Stimulated activated CD4-positive, alpha-beta T cell treated with anti-CD3 and anti-CD28 coated beads, Interleukin-4, amount 100 ng/mL, for 4 hours (primary cell): ENCODE measurements at regions not wholly inside any gene's neighbourhood (a gene's known extent, or its start where the extent isn't known, plus 50 kb on each side); places are given as distances from the start of the nearest gene placed in this dataset.
"Not testable (repeated sequence)": the region's sequence is repeated elsewhere in the genome, so short reads cannot be mapped to it uniquely, and the experiment has no call there.

ENCODE experiments used
- DNase-seq, 2 experiments: peaks; one replicate each; pipeline ENCODE4 v3.0.0-alpha.2; 2020

GRCh38 chr5:103904651-103905050 lies 342.1 kb upstream of the NUDT12 start:
- no peak for DNase-seq

GRCh38 chr5:103902893-103903292 lies 340.3 kb upstream of the NUDT12 start:
- no peak for DNase-seq

- DNase-seq: no peak
Measured at GRCh38 chr5:103901885-103902284, 339.3 kb upstream of the NUDT12 start.

- DNase-seq: no peak
Measured at GRCh38 chr5:103896593-103896992, 334.0 kb upstream of the NUDT12 start.

GRCh38 chr5:103895738-103896137 lies 333.1 kb upstream of the NUDT12 start:
- no peak for DNase-seq

- no peak for DNase-seq
Measured at GRCh38 chr5:103894882-103895281, 332.3 kb upstream of the NUDT12 start.

- DNase-seq: no peak
Measured at GRCh38 chr5:103891151-103891550, 328.6 kb upstream of the NUDT12 start.

- DNase-seq: no peak
Measured at GRCh38 chr5:103890313-103890712, 327.7 kb upstream of the NUDT12 start.

GRCh38 chr5:103889500-103890209 lies 327.1 kb upstream of the NUDT12 start:
- no peak for DNase-seq

GRCh38 chr5:103886826-103887225 lies 324.2 kb upstream of the NUDT12 start:
- DNase-seq: no peak

- no peak for DNase-seq
Measured at GRCh38 chr5:103883143-103883542, 320.6 kb upstream of the NUDT12 start.

- no peak for DNase-seq
Measured at GRCh38 chr5:103881560-103881959, 319.0 kb upstream of the NUDT12 start.

GRCh38 chr5:103867857-103868598 lies 305.4 kb upstream of the NUDT12 start:
- no peak for DNase-seq

GRCh38 chr5:103866169-103866568 lies 303.6 kb upstream of the NUDT12 start:
- no peak for DNase-seq

GRCh38 chr5:103862398-103862797 lies 299.8 kb upstream of the NUDT12 start:
- DNase-seq: no peak

- no peak for DNase-seq
Measured at GRCh38 chr5:103860327-103860726, 297.7 kb upstream of the NUDT12 start.

- not testable (repeated sequence) for DNase-seq
Measured at GRCh38 chr5:103858367-103858766, 295.8 kb upstream of the NUDT12 start.

GRCh38 chr5:103851091-103851490 lies 288.5 kb upstream of the NUDT12 start:
- no peak for DNase-seq

- DNase-seq: no peak
Measured at GRCh38 chr5:103849934-103850333, 287.3 kb upstream of the NUDT12 start.

- no peak for DNase-seq
Measured at GRCh38 chr5:103847060-103847459, 284.5 kb upstream of the NUDT12 start.

- no peak for DNase-seq
Measured at GRCh38 chr5:103842936-103843335, 280.3 kb upstream of the NUDT12 start.

GRCh38 chr5:103840600-103840999 lies 278.0 kb upstream of the NUDT12 start:
- DNase-seq: no peak

GRCh38 chr5:103834216-103834615 lies 271.6 kb upstream of the NUDT12 start:
- DNase-seq: no peak

- no peak for DNase-seq
Measured at GRCh38 chr5:103829585-103829984, 267.0 kb upstream of the NUDT12 start.

- no peak for DNase-seq
Measured at GRCh38 chr5:103827976-103828375, 265.4 kb upstream of the NUDT12 start.
